Lower lobe of right lung (tissue), 2 donors: ENCODE measurements at regions not wholly inside any gene's neighbourhood (a gene's known extent, or its start where the extent isn't known, plus 50 kb on each side); places are given as distances from the start of the nearest gene placed in this dataset.

Experiments used
- ATAC-seq, 2 donors: fragments of 200-7000 bp; cut with Tn5 transposase; one replicate each; pipeline ENCODE4 v1.9.1; 2020 to 2022; ENCODE audit warnings: mild to moderate bottlenecking in 2 of 2, moderate library complexity in 2 of 2
- DNase-seq: peaks from one replicate; pipeline ENCODE4 v3.0.0-alpha.2; 2020
- H3K27ac ChIP-seq: fragments of 200-600 bp; one replicate; pipeline ENCODE4 v1.8.0; 2022
- H3K27me3 ChIP-seq: fragments of 200-600 bp; one replicate; pipeline ENCODE4 v1.8.0; 2022; ENCODE audit warnings: low read depth
- H3K36me3 ChIP-seq: fragments of 200-600 bp; one replicate; pipeline ENCODE4 v1.8.0; 2022; ENCODE audit warnings: mild to moderate bottlenecking
- H3K4me1 ChIP-seq: fragments of 200-600 bp; one replicate; pipeline ENCODE4 v1.8.0; 2022
- H3K4me3 ChIP-seq: fragments of 200-600 bp; one replicate; pipeline ENCODE4 v1.8.0; 2022; ENCODE audit warnings: mild to moderate bottlenecking
- H3K9me3 ChIP-seq: fragments of 200-600 bp; one replicate; pipeline ENCODE4 v1.8.0; 2022
- intact Hi-C: fragments of 100-400 bp; cut with DNase I; formaldehyde crosslinking; loops from one replicate; pipeline ENCODE4 v1.11.0; 2022
- TF ChIP-seq, protein P1 (sequence below): fragments of 200-600 bp; IDR thresholded peaks from one replicate; pipeline ENCODE4 v1.8.0; 2022; ENCODE audit warnings: antibody characterized with exemption, mild to moderate bottlenecking
- donor health status: DM: no; HTN: yes; CAD: no; lungs with severe emphysema.

DNA sequence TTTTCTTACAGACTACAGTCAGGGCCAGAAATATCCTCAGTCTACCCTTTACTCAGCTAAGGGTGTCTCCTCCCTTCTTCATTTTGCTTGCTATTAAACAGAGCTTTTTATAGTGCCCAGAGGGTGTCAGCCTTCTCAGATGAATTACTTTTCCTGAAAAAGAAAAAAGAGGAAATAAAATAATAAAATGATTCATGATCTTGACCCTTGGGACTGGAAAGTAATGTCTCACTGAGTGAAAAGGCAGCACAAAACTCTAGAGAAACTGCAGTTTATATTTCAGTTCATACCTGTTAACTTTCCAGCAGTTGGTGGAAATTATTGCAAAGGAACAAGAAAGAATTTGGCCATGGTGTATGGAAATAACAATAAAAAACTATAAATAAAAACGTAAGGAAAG lies 170.6 kb downstream of the IBTK start:
- Histone ChIP-seq H3K27me3 (no peaks in the 10 kb centered on the region), H3K4me1 (no peaks in the 10 kb centered on the region), H3K27ac (no peak overlapping the region), H3K36me3 (no peaks in the 10 kb centered on the region), H3K9me3 (no peaks in the 10 kb centered on the region), H3K4me3 (no peak overlapping the region)
- TF ChIP-seq, protein P1, sequence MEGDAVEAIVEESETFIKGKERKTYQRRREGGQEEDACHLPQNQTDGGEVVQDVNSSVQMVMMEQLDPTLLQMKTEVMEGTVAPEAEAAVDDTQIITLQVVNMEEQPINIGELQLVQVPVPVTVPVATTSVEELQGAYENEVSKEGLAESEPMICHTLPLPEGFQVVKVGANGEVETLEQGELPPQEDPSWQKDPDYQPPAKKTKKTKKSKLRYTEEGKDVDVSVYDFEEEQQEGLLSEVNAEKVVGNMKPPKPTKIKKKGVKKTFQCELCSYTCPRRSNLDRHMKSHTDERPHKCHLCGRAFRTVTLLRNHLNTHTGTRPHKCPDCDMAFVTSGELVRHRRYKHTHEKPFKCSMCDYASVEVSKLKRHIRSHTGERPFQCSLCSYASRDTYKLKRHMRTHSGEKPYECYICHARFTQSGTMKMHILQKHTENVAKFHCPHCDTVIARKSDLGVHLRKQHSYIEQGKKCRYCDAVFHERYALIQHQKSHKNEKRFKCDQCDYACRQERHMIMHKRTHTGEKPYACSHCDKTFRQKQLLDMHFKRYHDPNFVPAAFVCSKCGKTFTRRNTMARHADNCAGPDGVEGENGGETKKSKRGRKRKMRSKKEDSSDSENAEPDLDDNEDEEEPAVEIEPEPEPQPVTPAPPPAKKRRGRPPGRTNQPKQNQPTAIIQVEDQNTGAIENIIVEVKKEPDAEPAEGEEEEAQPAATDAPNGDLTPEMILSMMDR: no peak
- DNase-seq: no peak
- no peak for ATAC-seq
- intact Hi-C loops: no loop called here

DNA sequence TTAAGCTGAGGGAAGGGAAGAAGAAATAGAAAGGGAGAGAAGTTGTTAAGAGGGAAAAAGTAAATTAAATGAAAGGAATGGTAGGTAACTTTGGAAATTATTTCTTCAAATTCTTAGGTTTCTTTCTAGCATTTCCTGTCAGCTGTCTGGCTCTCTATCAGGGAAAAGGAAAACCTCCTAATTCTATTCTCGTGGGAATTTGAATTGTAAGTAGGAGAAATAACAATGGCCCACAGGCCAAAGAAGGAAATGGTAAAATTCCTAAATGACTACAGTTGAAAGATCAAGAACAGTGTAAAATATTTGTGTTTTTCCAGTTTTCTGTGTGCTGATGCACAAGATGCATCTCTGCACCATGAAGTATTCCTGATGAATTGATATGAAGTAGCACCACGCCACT lies 173.0 kb downstream of the IBTK start:
- Histone ChIP-seq H3K4me1 (no peaks in the 10 kb centered on the region), H3K9me3 (no peaks in the 10 kb centered on the region), H3K4me3 (no peak overlapping the region), H3K27ac (no peak overlapping the region), H3K27me3 (no peaks in the 10 kb centered on the region), H3K36me3 (no peaks in the 10 kb centered on the region)
- no peak for DNase-seq
- intact Hi-C loops: no loop called here
- TF ChIP-seq, protein P1: no peak
- no peak for ATAC-seq

DNA sequence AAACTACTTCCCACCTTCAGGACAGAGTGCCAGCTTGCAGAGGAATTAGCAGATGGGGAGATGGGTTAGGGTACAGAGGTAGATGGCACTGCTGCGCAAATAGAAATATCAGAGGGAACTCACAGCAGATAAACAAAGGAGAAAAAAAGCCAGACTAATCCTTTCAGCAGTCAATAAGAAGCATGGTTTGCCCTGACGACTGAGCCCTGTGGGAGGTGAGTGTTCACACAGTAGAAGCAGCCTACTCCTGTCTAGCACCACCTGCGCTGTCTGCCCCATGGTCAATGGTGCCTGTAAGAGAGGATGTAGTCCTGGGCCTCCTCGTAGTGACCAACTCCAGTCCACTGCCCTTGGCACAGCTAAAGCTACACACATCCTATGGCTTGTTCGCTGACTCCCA lies 174.1 kb downstream of the IBTK start:
- Histone ChIP-seq H3K4me1 (no peaks in the 10 kb centered on the region), H3K27ac (no peak overlapping the region), H3K9me3 (no peaks in the 10 kb centered on the region), H3K27me3 (no peaks in the 10 kb centered on the region), H3K36me3 (no peaks in the 10 kb centered on the region), H3K4me3 (no peak overlapping the region)
- intact Hi-C loops: no loop called here
- no peak for ATAC-seq
- TF ChIP-seq, protein P1: no peak
- no peak for DNase-seq

DNA sequence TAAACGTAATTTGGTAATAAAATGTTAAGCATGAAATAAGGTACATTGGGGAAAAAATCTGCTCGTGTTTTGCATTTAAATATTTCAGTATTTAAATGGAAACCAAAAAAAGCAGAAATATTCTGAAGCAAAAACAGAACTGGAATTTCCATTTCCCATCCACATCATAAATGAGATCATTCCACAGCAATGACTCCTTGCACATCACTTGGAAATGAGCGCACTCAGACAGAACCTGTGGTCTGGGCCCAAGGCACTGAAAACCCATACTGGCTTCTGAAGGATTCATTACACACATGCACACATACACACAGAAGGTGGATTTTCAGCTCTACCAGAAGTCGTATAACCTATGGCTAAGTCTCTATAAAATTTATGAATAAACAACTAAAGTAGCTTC lies 174.8 kb downstream of the IBTK start:
- ATAC-seq: no peak
- Histone ChIP-seq H3K4me3 (no peak overlapping the region), H3K36me3 (no peaks in the 10 kb centered on the region), H3K27ac (no peak overlapping the region), H3K27me3 (no peaks in the 10 kb centered on the region), H3K9me3 (no peaks in the 10 kb centered on the region), H3K4me1 (no peaks in the 10 kb centered on the region)
- DNase-seq: no peak
- intact Hi-C loops: no loop called here
- TF ChIP-seq, protein P1: no peak

DNA sequence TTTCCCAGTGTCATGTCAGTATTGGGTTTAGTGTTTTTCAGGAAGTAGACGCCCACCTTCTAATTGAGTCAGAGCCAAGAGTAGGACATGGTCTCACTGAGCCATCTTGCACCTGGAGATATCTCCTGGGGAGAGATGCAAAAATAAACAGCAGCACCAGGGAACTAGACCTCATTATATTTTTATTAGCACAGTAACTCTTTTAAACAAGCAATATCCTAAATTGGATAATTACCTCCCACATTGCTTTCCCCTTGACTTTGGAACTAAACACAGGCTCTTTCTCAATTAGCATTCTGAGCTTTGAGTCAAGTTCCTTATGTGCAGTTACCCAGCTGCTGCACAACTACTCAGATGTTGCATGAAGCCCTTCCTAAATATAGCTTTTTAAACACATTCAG lies 175.4 kb downstream of the IBTK start:
- Histone ChIP-seq H3K4me3 (no peak overlapping the region), H3K27me3 (no peaks in the 10 kb centered on the region), H3K9me3 (no peaks in the 10 kb centered on the region), H3K36me3 (no peaks in the 10 kb centered on the region), H3K4me1 (no peaks in the 10 kb centered on the region), H3K27ac (no peak overlapping the region)
- DNase-seq (no peak), ATAC-seq (no peak)
- intact Hi-C loops: no loop called here
- TF ChIP-seq, protein P1: no peak

DNA sequence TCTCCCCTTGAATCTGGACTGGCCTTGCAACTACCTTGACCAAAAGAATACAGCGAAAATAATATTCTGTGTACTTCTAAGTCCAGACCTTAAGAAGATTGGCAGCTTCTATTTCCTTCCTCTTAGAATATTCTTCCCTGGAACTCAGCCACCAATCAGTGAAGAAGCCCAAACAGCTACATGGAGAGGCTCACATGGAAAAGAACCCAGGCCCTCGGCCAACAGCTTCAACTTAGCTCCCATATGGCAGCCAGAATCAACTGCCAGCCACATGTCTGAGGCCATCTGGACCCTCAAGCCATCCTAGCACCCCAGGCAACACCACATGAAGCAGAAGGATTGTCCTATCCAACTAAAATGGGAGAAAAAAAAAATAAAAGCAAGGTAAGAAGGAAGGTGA lies 178.8 kb downstream of the IBTK start:
- H3K9me3 ChIP-seq: no peaks in the 10 kb centered on the region
- TF ChIP-seq, protein P1: no peak
- DNase-seq (no peak), ATAC-seq (no peak)
- no peak overlapping the region for H3K4me3 ChIP-seq
- no peaks in the 10 kb centered on the region for H3K27me3 ChIP-seq
- H3K4me1 ChIP-seq: no peaks in the 10 kb centered on the region
- intact Hi-C loops: no loop called here
- H3K36me3 ChIP-seq: no peaks in the 10 kb centered on the region
- no peak overlapping the region for H3K27ac ChIP-seq
